Subcutaneous abdominal adipose tissue (tissue), 5 donors: ENCODE measurements at regions not wholly inside any gene's neighbourhood (a gene's known extent, or its start where the extent isn't known, plus 50 kb on each side); places are given as distances from the start of the nearest gene placed in this dataset.

ENCODE experiments used
- H3K27ac ChIP-seq: one replicate; pipeline ENCODE4 v1.7.0; 2013; ENCODE audit warnings: low read depth, mild to moderate bottlenecking, inconsistent platforms, low read length, moderate library complexity
- H3K27me3 ChIP-seq, 5 donors: one replicate each; pipeline ENCODE4 v1.7.0; 2013; ENCODE audit warnings: low read length in 5 of 5, inconsistent platforms in 1 of 5; ENCODE audit not compliant: control insufficient read depth in 5 of 5, insufficient read depth in 4 of 5
- H3K36me3 ChIP-seq, 5 donors: one replicate each; pipeline ENCODE4 v1.7.0; 2013; ENCODE audit warnings: low read length in 5 of 5; ENCODE audit not compliant: control insufficient read depth in 5 of 5, insufficient read depth in 5 of 5
- H3K4me1 ChIP-seq, 5 donors: one replicate each; pipeline ENCODE4 v1.7.0; 2013; ENCODE audit warnings: low read length in 5 of 5, mild to moderate bottlenecking in 3 of 5, moderate library complexity in 1 of 5; ENCODE audit not compliant: control insufficient read depth in 5 of 5, insufficient read depth in 5 of 5
- H3K4me3 ChIP-seq, 5 donors: one replicate each; pipeline ENCODE4 v1.7.0; 2013; ENCODE audit warnings: low read length in 5 of 5, low read depth in 1 of 5
- H3K9ac ChIP-seq, 5 donors: one replicate each; pipeline ENCODE4 v1.7.0; 2013; ENCODE audit warnings: low read length in 5 of 5, mild to moderate bottlenecking in 4 of 5, moderate library complexity in 3 of 5
- H3K9me3 ChIP-seq, 5 donors: one replicate each; pipeline ENCODE4 v1.7.0; 2013; ENCODE audit warnings: low read length in 5 of 5; ENCODE audit not compliant: control insufficient read depth in 5 of 5
- donor health status: healthy.
- donor health status: healthy.
- donor health status: healthy.
- donor health status: healthy.
- donor health status: healthy.

- Histone ChIP-seq H3K36me3 (no peaks in the 10 kb centered on the region), H3K4me3 (no peak overlapping the region), H3K27me3 (no peaks in the 10 kb centered on the region), H3K9ac (no peak overlapping the region), H3K27ac (no peak overlapping the region), H3K4me1 (no peaks in the 10 kb centered on the region), H3K9me3 (no peaks in the 10 kb centered on the region)
These were observed 343.4 kb downstream of the CDK5RAP2 start for GRCh38 chr9:120236596-120236995.

DNA sequence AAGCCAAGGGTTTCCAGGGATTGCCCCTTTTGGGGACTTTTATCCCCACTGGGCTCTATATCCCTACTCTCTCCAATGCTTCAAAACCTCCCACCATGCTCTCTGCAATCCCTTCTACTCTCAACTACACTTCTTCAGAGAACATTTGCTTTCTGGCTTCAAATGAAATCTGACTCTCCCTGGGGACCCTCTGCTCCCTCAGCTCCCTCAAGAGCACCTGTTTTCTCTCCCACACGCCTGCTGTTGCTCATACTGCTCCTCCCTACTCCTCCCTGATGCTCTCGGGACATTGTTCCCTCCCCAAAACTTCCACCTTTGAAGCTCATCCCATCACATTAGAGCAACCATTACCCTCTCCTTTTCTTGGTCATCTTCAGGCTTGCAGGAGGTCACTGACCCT lies 344.9 kb downstream of the CDK5RAP2 start:
- Histone ChIP-seq H3K27ac (no peak overlapping the region), H3K36me3 (no peaks in the 10 kb centered on the region), H3K9ac (no peak overlapping the region)

DNA sequence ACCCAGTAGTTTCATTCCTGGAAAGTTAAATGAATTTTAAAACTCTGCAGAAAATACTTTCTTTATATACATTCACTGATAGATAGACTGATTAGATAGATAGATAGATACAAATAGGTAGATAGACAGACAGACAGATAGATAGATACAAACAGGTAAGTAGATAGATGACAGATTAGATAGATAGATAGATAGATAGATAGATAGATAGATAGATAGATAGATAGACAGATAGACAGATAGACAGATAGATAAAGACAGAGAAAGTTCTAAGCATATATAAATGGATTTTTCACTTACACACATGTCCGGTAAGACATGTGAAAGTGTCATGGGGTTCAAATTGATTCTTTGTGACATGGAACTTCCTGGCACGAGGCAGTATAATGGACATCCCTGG lies 349.7 kb downstream of the CDK5RAP2 start:
- Histone ChIP-seq H3K9ac (no peak overlapping the region), H3K4me3 (no peak overlapping the region), H3K27ac (no peak overlapping the region), H3K36me3 (no peaks in the 10 kb centered on the region), H3K4me1 (no peaks in the 10 kb centered on the region), H3K9me3 (peaks cover 0 to 5% (median 3%) of the 10 kb centered on the region in 5 donors), H3K27me3 (no peaks in the 10 kb centered on the region)

More for the DNA sequence above, 344.9 kb downstream of the CDK5RAP2 start:
- Histone ChIP-seq H3K9me3 (no peaks in the 10 kb centered on the region), H3K27me3 (no peaks in the 10 kb centered on the region), H3K4me1 (no peaks in the 10 kb centered on the region), H3K4me3 (no peak overlapping the region)

GRCh38 chr9:120221844-120222243 lies 358.1 kb downstream of the CDK5RAP2 start:
- Histone ChIP-seq H3K9ac (no peak overlapping the region), H3K9me3 (peaks cover 0 to 2% (median 0%) of the 10 kb centered on the region in 5 donors), H3K4me3 (no peak overlapping the region), H3K4me1 (no peaks in the 10 kb centered on the region), H3K27me3 (peaks cover 0 to 3% (median 0%) of the 10 kb centered on the region in 5 donors), H3K27ac (no peak overlapping the region), H3K36me3 (no peaks in the 10 kb centered on the region)

GRCh38 chr9:120214332-120214731 lies 365.6 kb downstream of the CDK5RAP2 start:
- Histone ChIP-seq H3K9ac (no peak overlapping the region), H3K4me3 (no peak overlapping the region), H3K27ac (no peak overlapping the region), H3K9me3 (peaks cover 0 to 3% (median 2%) of the 10 kb centered on the region in 5 donors), H3K36me3 (no peaks in the 10 kb centered on the region), H3K4me1 (no peaks in the 10 kb centered on the region), H3K27me3 (peaks cover 0 to 4% (median 0%) of the 10 kb centered on the region in 5 donors)

DNA sequence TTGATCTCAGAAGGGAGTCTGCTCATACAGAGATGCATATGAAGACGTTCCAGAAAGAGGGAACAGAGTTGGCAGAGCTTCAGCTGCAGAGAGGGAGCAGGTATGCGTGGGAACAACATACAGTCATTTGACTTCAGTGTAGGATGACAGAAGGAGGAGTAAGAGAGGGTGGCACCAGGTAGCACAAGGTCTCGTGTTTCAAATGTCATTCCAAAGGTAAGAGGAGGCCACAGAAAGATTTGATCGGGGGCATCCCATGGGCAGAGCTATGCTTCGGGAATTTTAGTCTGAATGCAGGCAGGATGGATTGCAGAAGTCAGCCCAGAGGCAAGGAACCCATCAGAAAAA lies 367.1 kb downstream of the CDK5RAP2 start:
- H3K27ac ChIP-seq: no peak overlapping the region
- H3K9me3 ChIP-seq: peaks cover 0 to 3% (median 2%) of the 10 kb centered on the region in 5 donors
- H3K4me1 ChIP-seq: no peaks in the 10 kb centered on the region
- H3K4me3 ChIP-seq: no peak overlapping the region
- no peaks in the 10 kb centered on the region for H3K36me3 ChIP-seq
- H3K27me3 ChIP-seq: peaks cover 0 to 4% (median 0%) of the 10 kb centered on the region in 5 donors
- no peak overlapping the region for H3K9ac ChIP-seq

DNA sequence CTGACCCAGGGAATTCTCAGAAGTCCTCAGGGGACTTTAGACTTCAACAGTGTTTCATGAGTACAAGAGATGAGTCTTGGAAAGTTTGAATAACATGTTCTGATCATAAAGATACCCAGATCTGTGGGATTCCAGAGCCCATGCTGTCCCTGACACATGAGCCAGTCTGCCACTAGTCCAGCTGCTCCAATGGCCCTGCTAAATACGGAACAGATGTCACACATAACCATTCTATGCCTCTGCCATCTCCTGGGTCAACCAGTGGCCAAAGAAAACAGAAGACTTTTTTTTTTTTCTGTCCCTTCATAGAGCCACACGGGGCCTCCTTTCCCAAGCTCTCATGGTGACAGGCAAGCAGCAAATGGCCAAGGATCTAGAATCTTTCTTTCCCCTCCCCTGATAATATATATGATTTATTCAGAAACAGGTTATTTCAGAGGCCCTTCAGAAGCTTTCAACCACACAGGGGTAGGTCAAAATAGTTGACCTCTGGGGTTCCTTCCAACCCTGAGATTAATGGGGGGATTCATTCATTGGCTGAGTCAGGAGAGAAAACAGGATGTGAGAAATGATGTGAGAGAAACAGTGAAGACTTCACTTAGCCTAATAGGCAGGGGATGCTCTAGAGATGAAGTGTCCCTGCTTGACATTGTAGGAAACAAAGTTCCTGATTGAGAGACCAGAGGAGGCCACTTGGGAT lies 367.7 kb downstream of the CDK5RAP2 start:
- Histone ChIP-seq H3K4me3 (no peak overlapping the region), H3K4me1 (no peaks in the 10 kb centered on the region), H3K9me3 (peaks cover 0 to 3% (median 2%) of the 10 kb centered on the region in 5 donors), H3K27me3 (peaks cover 0 to 4% (median 0%) of the 10 kb centered on the region in 5 donors), H3K36me3 (no peaks in the 10 kb centered on the region), H3K27ac (no peak overlapping the region), H3K9ac (no peak overlapping the region)

GRCh38 chr9:120210274-120210673 lies 369.7 kb downstream of the CDK5RAP2 start:
- Histone ChIP-seq H3K27me3 (peaks cover 0 to 4% (median 0%) of the 10 kb centered on the region in 5 donors), H3K4me1 (peaks cover 0 to 3% (median 0%) of the 10 kb centered on the region in 5 donors), H3K27ac (no peak overlapping the region), H3K4me3 (no peak overlapping the region), H3K36me3 (no peaks in the 10 kb centered on the region), H3K9ac (no peak overlapping the region), H3K9me3 (peaks cover 0 to 3% (median 0%) of the 10 kb centered on the region in 5 donors)

DNA sequence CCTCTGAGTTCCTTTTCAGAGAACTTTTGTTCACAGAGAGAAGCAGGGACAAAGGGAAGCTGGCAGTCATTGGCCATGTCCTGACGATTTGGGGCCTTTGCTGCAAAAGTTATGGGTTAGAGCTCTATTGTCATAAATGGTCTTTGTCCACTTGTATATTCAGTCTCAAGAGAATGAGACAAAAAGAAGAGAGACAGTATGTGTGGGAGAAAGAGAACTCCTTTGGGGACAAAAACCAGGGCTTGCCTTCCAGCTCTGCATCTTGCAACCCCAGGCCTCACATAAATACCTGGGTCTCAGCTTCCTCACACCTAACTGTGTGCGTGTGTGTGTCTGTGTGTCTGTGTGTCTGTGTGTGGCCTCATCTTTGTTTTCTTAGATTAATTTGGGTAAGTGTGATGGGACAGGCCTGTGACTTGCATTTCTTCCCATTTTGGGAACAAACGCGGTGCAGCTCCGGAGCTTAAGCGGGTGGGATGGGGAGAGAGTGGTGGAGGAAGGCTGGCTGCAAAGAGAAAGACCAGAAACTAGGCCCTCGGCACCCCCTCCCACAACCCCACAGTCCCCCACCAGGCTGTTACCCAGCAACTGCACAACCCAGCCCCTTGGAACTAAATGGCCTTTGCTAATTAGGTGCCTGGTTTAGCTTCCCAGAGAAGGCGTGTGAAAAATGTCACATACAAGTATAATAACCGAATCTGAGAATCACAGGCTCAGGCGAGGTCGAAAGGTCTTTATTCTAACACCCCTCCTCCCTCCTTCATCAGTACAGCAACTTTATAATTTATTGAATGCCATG lies 376.9 kb downstream of the CDK5RAP2 start:
- Histone ChIP-seq H3K27me3 (no peaks in the 10 kb centered on the region), H3K4me1 (peaks cover 0 to 3% (median 0%) of the 10 kb centered on the region in 5 donors), H3K9ac (no peak overlapping the region), H3K9me3 (no peaks in the 10 kb centered on the region), H3K27ac (no peak overlapping the region), H3K4me3 (no peak overlapping the region), H3K36me3 (no peaks in the 10 kb centered on the region)

DNA sequence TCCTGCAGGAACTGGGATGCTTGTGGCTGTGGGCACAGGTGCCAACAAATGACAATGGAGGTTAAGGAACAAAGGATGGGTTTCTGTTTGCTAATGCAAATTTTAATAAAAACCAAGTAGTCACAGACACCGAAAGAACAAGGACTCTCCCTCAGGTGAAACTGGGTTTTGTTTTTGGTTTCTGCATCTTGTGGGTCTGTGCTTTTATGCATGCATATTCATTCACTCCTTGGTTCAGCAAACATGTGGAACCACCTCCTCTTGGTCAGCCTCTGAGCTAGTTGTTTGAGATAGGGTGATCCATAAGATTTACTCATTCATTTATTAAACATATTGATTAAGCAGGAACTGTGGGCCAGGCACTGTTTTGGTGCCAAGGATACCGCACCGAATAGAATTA lies 381.9 kb downstream of the CDK5RAP2 start:
- Histone ChIP-seq H3K27me3 (no peaks in the 10 kb centered on the region), H3K4me1 (no peaks in the 10 kb centered on the region), H3K9ac (no peak overlapping the region), H3K4me3 (no peak overlapping the region), H3K9me3 (no peaks in the 10 kb centered on the region), H3K36me3 (no peaks in the 10 kb centered on the region), H3K27ac (no peak overlapping the region)
